IMR-90 (cell line): ENCODE measurements at regions not wholly inside any gene's neighbourhood (a gene's known extent, or its start where the extent isn't known, plus 50 kb on each side); places are given as distances from the start of the nearest gene placed in this dataset.

Experiments
- ATAC-seq: fragments of 200-7000 bp; cut with Tn5 transposase; 2 replicates; pipeline ENCODE4 v1.9.1; 2020; ENCODE audit warnings: low read depth, mild to moderate bottlenecking, moderate library complexity
- BruUV-seq: library from RNA; stranded (reverse); fragments of 400-500 nt; replicated peaks from 2 replicates; lab custom pipeline; 2021; lab: Mats Ljungman, UMichigan
- CTCF ChIA-PET: fragments of 300-600 bp; formaldehyde crosslinking; extraction: SDS; loops from one replicate; lab custom pipeline; 2021; ENCODE audit warnings: antibody characterized with exemption; lab: Yijun Ruan, JAX
- POLR2A ChIA-PET: fragments of 300-600 bp; sonication (Branson Sonifier 250); formaldehyde crosslinking; loops from one replicate; lab custom pipeline; 2022; ENCODE audit warnings: antibody characterized with exemption; ENCODE audit not compliant: unreplicated experiment; lab: Charles Lee
- DNase-seq: peaks from one replicate; pipeline ENCODE4 v3.0.0; 2013
- H2AFZ ChIP-seq: replicated peaks from 2 replicates; pipeline ENCODE3; 2013; ENCODE audit warnings: low read length, mild to moderate bottlenecking; ENCODE audit not compliant: poor library complexity
- H2AK5ac ChIP-seq: 2 replicates; pipeline ENCODE4 v1.6.1; 2013; ENCODE audit warnings: low read depth, low read length, inconsistent platforms
- H2AK9ac ChIP-seq: replicated peaks from 2 replicates; pipeline ENCODE3; 2013; ENCODE audit warnings: mild to moderate bottlenecking, low read depth, low read length, moderate library complexity; ENCODE audit not compliant: poor library complexity
- H2BK120ac ChIP-seq: 2 replicates; pipeline ENCODE4 v1.6.1; 2013; ENCODE audit warnings: low read depth, low read length, inconsistent platforms
- H2BK15ac ChIP-seq: 3 replicates; pipeline ENCODE4 v1.6.1; 2013; ENCODE audit warnings: low read depth, low read length, inconsistent platforms
- H2BK20ac ChIP-seq: 2 replicates; pipeline ENCODE4 v1.6.1; 2013; ENCODE audit warnings: low read depth, mild to moderate bottlenecking, inconsistent platforms, low read length, moderate library complexity
- H2BK5ac ChIP-seq: 2 replicates; pipeline ENCODE4 v1.6.1; 2013; ENCODE audit warnings: mild to moderate bottlenecking, low read depth, low read length, inconsistent platforms; ENCODE audit not compliant: poor library complexity, severe bottlenecking
- H3K14ac ChIP-seq: replicated peaks from 2 replicates; pipeline ENCODE4 v1.6.1; 2013; ENCODE audit warnings: low read depth, low read length, inconsistent platforms
- H3K18ac ChIP-seq: 2 replicates; pipeline ENCODE4 v1.6.1; 2013; ENCODE audit warnings: low read depth, low read length, control low read depth
- H3K23ac ChIP-seq: 2 replicates; pipeline ENCODE4 v1.6.1; 2013; ENCODE audit warnings: low read depth, low read length, inconsistent platforms
- H3K27ac ChIP-seq: 2 replicates; pipeline ENCODE4 v1.5.1; 2013; ENCODE audit warnings: mild to moderate bottlenecking, control low read depth, low read length; ENCODE audit not compliant: insufficient read depth
- H3K27me3 ChIP-seq: 2 replicates; pipeline ENCODE4 v1.6.1; 2013; ENCODE audit warnings: low read length; ENCODE audit not compliant: control insufficient read depth, insufficient read depth
- H3K36me3 ChIP-seq: 2 replicates; pipeline ENCODE4 v1.6.1; 2013; ENCODE audit warnings: low read length, mixed read lengths; ENCODE audit not compliant: control insufficient read depth, insufficient read depth
- H3K4ac ChIP-seq: 2 replicates; pipeline ENCODE4 v1.6.1; 2013; ENCODE audit warnings: low read depth, low read length, inconsistent platforms
- H3K4me1 ChIP-seq: 2 replicates; pipeline ENCODE4 v1.6.1; 2013; ENCODE audit warnings: low read length, mixed read lengths; ENCODE audit not compliant: control insufficient read depth, insufficient read depth
- H3K4me2 ChIP-seq: 2 replicates; pipeline ENCODE4 v1.6.1; 2013; ENCODE audit warnings: low read depth, mild to moderate bottlenecking, control low read depth, low read length, moderate library complexity
- H3K4me3 ChIP-seq: 2 replicates; pipeline ENCODE4 v1.5.1; 2013; ENCODE audit warnings: low read depth, mild to moderate bottlenecking, control low read depth, low read length, moderate library complexity; ENCODE audit not compliant: insufficient read depth
- H3K56ac ChIP-seq: 2 replicates; pipeline ENCODE4 v1.6.1; 2013; ENCODE audit warnings: low read length, inconsistent platforms; ENCODE audit not compliant: insufficient read depth; ENCODE audit errors: extremely low read depth
- H3K79me1 ChIP-seq, 2 experiments: 2 replicates each; pipeline ENCODE4 v1.6.1; 2013; ENCODE audit warnings: low read length in 2 of 2, inconsistent platforms in 1 of 2, low read depth in 1 of 2
- H3K9ac ChIP-seq: 2 replicates; pipeline ENCODE4 v1.6.1; 2013; ENCODE audit warnings: low read depth, low read length, control low read depth
- H3K9me1 ChIP-seq: 2 replicates; pipeline ENCODE4 v1.6.1; 2013; ENCODE audit warnings: low read length, inconsistent platforms; ENCODE audit not compliant: insufficient read depth
- H3K9me3 ChIP-seq: 2 replicates; pipeline ENCODE4 v1.6.1; 2013; ENCODE audit warnings: low read length; ENCODE audit not compliant: control insufficient read depth, insufficient read depth
- H4K20me1 ChIP-seq: 2 replicates; pipeline ENCODE4 v1.6.1; 2013; ENCODE audit warnings: low read length, inconsistent platforms; ENCODE audit not compliant: insufficient read depth
- H4K5ac ChIP-seq: 2 replicates; pipeline ENCODE4 v1.6.1; 2013; ENCODE audit warnings: mild to moderate bottlenecking, low read depth, low read length, control low read depth
- H4K8ac ChIP-seq, 2 experiments: 2 replicates each; pipeline ENCODE4 v1.6.1; 2013; ENCODE audit warnings: low read depth in 2 of 2, low read length in 2 of 2, control low read depth in 1 of 2, inconsistent platforms in 1 of 2
- H4K91ac ChIP-seq: 2 replicates; pipeline ENCODE4 v1.6.1; 2013; ENCODE audit warnings: low read depth, low read length, inconsistent platforms; ENCODE audit not compliant: insufficient read depth
- BHLHE40 ChIP-seq: fragments of 150-350 bp; IDR thresholded peaks from 2 replicates; pipeline ENCODE4 v1.6.1; 2016; ENCODE audit warnings: mild to moderate bottlenecking, low read depth, low read length
- CEBPB ChIP-seq: IDR thresholded peaks from 2 replicates; pipeline ENCODE4 v1.6.1; 2012; ENCODE audit warnings: low read depth, low read length, improper control_type of control experiment
- CHD1 ChIP-seq: IDR thresholded peaks from 2 replicates; pipeline ENCODE4 v1.6.1; 2012; ENCODE audit warnings: low read depth, low read length, improper control_type of control experiment
- ELK1 ChIP-seq: fragments of 150-350 bp; IDR thresholded peaks from 2 replicates; pipeline ENCODE4 v1.6.1; 2016; ENCODE audit warnings: low read depth, mild to moderate bottlenecking, low read length, moderate library complexity, borderline replicate concordance
- MAZ ChIP-seq: IDR thresholded peaks from 2 replicates; pipeline ENCODE4 v1.6.1; 2012; ENCODE audit warnings: low read depth, mild to moderate bottlenecking, low read length, improper control_type of control experiment, moderate library complexity, borderline replicate concordance
- POLR2A ChIP-seq: IDR thresholded peaks from 2 replicates; pipeline ENCODE4 v1.6.1; 2012; ENCODE audit warnings: mild to moderate bottlenecking, low read depth, low read length
- RCOR1 ChIP-seq: IDR thresholded peaks from 2 replicates; pipeline ENCODE4 v1.6.1; 2012; ENCODE audit warnings: mild to moderate bottlenecking, low read length, improper control_type of control experiment; ENCODE audit not compliant: insufficient replicate concordance
- RFX5 ChIP-seq: IDR thresholded peaks from 2 replicates; pipeline ENCODE4 v1.8.0; 2012; ENCODE audit warnings: low read depth, mild to moderate bottlenecking, low read length, moderate library complexity
- SMC3 ChIP-seq: fragments of 150-350 bp; IDR thresholded peaks from 2 replicates; pipeline ENCODE4 v1.6.1; 2016; ENCODE audit warnings: low read depth, mild to moderate bottlenecking, antibody characterized with exemption, low read length, moderate library complexity
- USF2 ChIP-seq: fragments of 150-350 bp; IDR thresholded peaks from 2 replicates; pipeline ENCODE4 v1.6.1; 2017; ENCODE audit warnings: mild to moderate bottlenecking, antibody characterized with exemption, low read length, low read depth
- WGBS, 2 experiments: methylation state at CpG; one replicate each; pipeline versions ENCODE4 v1.1.5 to v1.1.7; 2013; ENCODE audit warnings: missing lambda C conversion rate in 2 of 2; ENCODE audit not compliant: insufficient read length in 1 of 2; ENCODE audit errors: extremely low coverage in 2 of 2; 5-methylcytosine and 5-hydroxymethylcytosine counted together
- dilution Hi-C: fragments of 300-500 bp; cut with HindIII; formaldehyde crosslinking; loops from one replicate; pipeline ENCODE4 v1.14.3; 2018; ENCODE audit warnings: low sequenced_read_pairs; ENCODE audit not compliant: unreplicated experiment
- in situ Hi-C: fragments of 300-500 bp; cut with MboI; formaldehyde crosslinking; loops from 3 replicates; pipeline ENCODE4 v1.14.3; 2019; ENCODE audit warnings: low sequenced_read_pairs, inconsistent platforms, mixed read lengths
- intact Hi-C: fragments of 100-400 bp; cut with micrococcal nuclease; formaldehyde crosslinking; loops from 2 replicates; pipeline ENCODE4 v1.10.0; 2022

- in situ Hi-C loops (no loop called here), dilution Hi-C loops (no loop called here), intact Hi-C loops (no loop called here)
- ChIA-PET POLR2A (no interaction called here), CTCF (no interaction called here)
- no peaks in the 10 kb centered on the region for H4K20me1 ChIP-seq
- H3K79me1 ChIP-seq: no peaks in the 10 kb centered on the region
- H3K4me3 ChIP-seq: no peak overlapping the region
- no peak overlapping the region for H3K14ac ChIP-seq
- H3K56ac ChIP-seq: no peak overlapping the region
- no peak overlapping the region for H2BK15ac ChIP-seq
- no peak overlapping the region for H2BK20ac ChIP-seq
- H3K4ac ChIP-seq: no peak overlapping the region
- H4K91ac ChIP-seq: no peak overlapping the region
- no peak overlapping the region for H4K8ac ChIP-seq
- H3K27ac ChIP-seq: no peak overlapping the region
- H3K36me3 ChIP-seq: no peaks in the 10 kb centered on the region
- ATAC-seq (no peak), DNase-seq (no peak)
- H2AK9ac ChIP-seq: no peak overlapping the region
- H3K9ac ChIP-seq: no peak overlapping the region
- no peak overlapping the region for H2BK5ac ChIP-seq
- no peak overlapping the region for H2AK5ac ChIP-seq
- no peaks in the 10 kb centered on the region for H3K9me1 ChIP-seq
- H2AFZ ChIP-seq: no peak overlapping the region
- BruUV-seq: no TSS peak
- WGBS, 2 experiments: 87% methylated on average over 3 of the region's 3 CpGs; no CpG with 5 or more reads in 1 of the 2 experiments
- TF ChIP-seq RFX5: no peak
- TF ChIP-seq RCOR1: no peak
- TF ChIP-seq CEBPB: no peak
- no peak for TF ChIP-seq BHLHE40
- no peak for TF ChIP-seq POLR2A
- TF ChIP-seq CHD1: no peak
- no peak for TF ChIP-seq MAZ
- TF ChIP-seq USF2: no peak
- no peak for TF ChIP-seq ELK1
- no peak for TF ChIP-seq SMC3
- H4K5ac ChIP-seq: no peak overlapping the region
- H3K23ac ChIP-seq: no peak overlapping the region
- no peaks in the 10 kb centered on the region for H3K4me1 ChIP-seq
- no peak overlapping the region for H3K18ac ChIP-seq
- H3K4me2 ChIP-seq: no peak overlapping the region
- no peak overlapping the region for H2BK120ac ChIP-seq
- peaks cover 2% of the 10 kb centered on the region; the same call in 1 of the 2 replicates for H3K27me3 ChIP-seq
- H3K9me3 ChIP-seq: no peaks in the 10 kb centered on the region; the same call in 1 of the 2 replicates
Observed at GRCh38 chr9:99637641-99638040, 184.0 kb upstream of the NR4A3 start.
